PC-3 (cell line): ENCODE measurements at regions not wholly inside any gene's neighbourhood (a gene's known extent, or its start where the extent isn't known, plus 50 kb on each side); places are given as distances from the start of the nearest gene placed in this dataset.

Experiments
- ATAC-seq: fragments of 200-7000 bp; cut with Tn5 transposase; 2 replicates; pipeline ENCODE4 v1.9.1; 2020; ENCODE audit warnings: mild to moderate bottlenecking, moderate library complexity
- BruUV-seq: library from RNA; stranded (reverse); fragments of 400-500 nt; replicated peaks from 2 replicates; lab custom pipeline; 2021; lab: Mats Ljungman, UMichigan
- CTCF ChIA-PET: fragments of 300-600 bp; sonication (Branson Sonifier 250); formaldehyde crosslinking; loops from one replicate; lab custom pipeline; 2022; ENCODE audit warnings: antibody characterized with exemption; lab: Charles Lee
- POLR2A ChIA-PET: fragments of 300-600 bp; sonication (Branson Sonifier 250); formaldehyde crosslinking; loops from one replicate; lab custom pipeline; 2022; ENCODE audit warnings: antibody characterized with exemption; ENCODE audit not compliant: unreplicated experiment; lab: Charles Lee
- DNase-seq: peaks from one replicate; pipeline ENCODE4 v3.0.0-alpha.2; 2015
- H2AFZ ChIP-seq: fragments of 300-600 bp; sonication (generic); 2 replicates; pipeline ENCODE4 v1.6.0; 2016; ENCODE audit warnings: antibody characterized with exemption, low read length
- H3F3A ChIP-seq: fragments of 300-600 bp; sonication (generic); one replicate; pipeline ENCODE4 v1.6.0; 2017; ENCODE audit warnings: antibody characterized with exemption, low read length, control low read depth, mild to moderate bottlenecking; ENCODE audit not compliant: unreplicated experiment
- H3K27ac ChIP-seq: fragments of 300-600 bp; sonication (generic); 2 replicates; pipeline ENCODE4 v1.5.1; 2016; ENCODE audit warnings: mild to moderate bottlenecking, low read length
- H3K27me3 ChIP-seq: fragments of 300-600 bp; sonication (generic); 2 replicates; pipeline ENCODE4 v1.6.1; 2016; ENCODE audit warnings: low read length, mixed read lengths
- H3K36me3 ChIP-seq: fragments of 300-600 bp; sonication (generic); 2 replicates; pipeline ENCODE4 v1.6.1; 2016; ENCODE audit warnings: low read depth, mixed run types, low read length, mixed read lengths
- H3K4me1 ChIP-seq: fragments of 300-600 bp; sonication (generic); 2 replicates; pipeline ENCODE4 v1.5.1; 2016; ENCODE audit warnings: low read length; ENCODE audit not compliant: insufficient read depth
- H3K4me2 ChIP-seq: fragments of 300-600 bp; sonication (generic); 2 replicates; pipeline ENCODE4 v1.6.0; 2016; ENCODE audit warnings: low read length
- H3K4me3 ChIP-seq: fragments of 300-600 bp; sonication (generic); 2 replicates; pipeline ENCODE4 v1.5.1; 2016; ENCODE audit warnings: mild to moderate bottlenecking, low read length, mixed read lengths
- H3K79me2 ChIP-seq: fragments of 300-600 bp; sonication (generic); 2 replicates; pipeline ENCODE4 v1.6.1; 2017; ENCODE audit warnings: low read length, mixed read lengths
- H3K9ac ChIP-seq: fragments of 300-600 bp; sonication (generic); 2 replicates; pipeline ENCODE4 v1.6.0; 2016; ENCODE audit warnings: mild to moderate bottlenecking, low read length
- H3K9me2 ChIP-seq: fragments of 300-600 bp; sonication (generic); replicated peaks from 2 replicates; pipeline ENCODE4 v1.6.1; 2016; ENCODE audit warnings: mixed run types, low read length, mixed read lengths
- H3K9me3 ChIP-seq: fragments of 300-600 bp; sonication (generic); 2 replicates; pipeline ENCODE4 v1.6.1; 2016; ENCODE audit warnings: low read length, mixed read lengths
- H4K20me1 ChIP-seq: fragments of 300-600 bp; sonication (generic); 2 replicates; pipeline ENCODE4 v1.6.1; 2016; ENCODE audit warnings: low read length, mixed read lengths
- EZH2 ChIP-seq: fragments of 300-600 bp; sonication (generic); IDR thresholded peaks from one replicate; pipeline ENCODE4 v1.6.1; 2017; ENCODE audit warnings: antibody characterized with exemption, mild to moderate bottlenecking, low read length; ENCODE audit not compliant: unreplicated experiment
- EZH2phosphoT487 ChIP-seq: fragments of 300-600 bp; sonication (generic); IDR thresholded peaks from 2 replicates; pipeline ENCODE4 v1.6.1; 2018; ENCODE audit warnings: mild to moderate bottlenecking, antibody characterized with exemption, low read length, borderline replicate concordance
- intact Hi-C: fragments of 100-400 bp; cut with micrococcal nuclease; formaldehyde crosslinking; loops from 2 replicates; pipeline ENCODE4 v1.9.0; 2023
- TF ChIP-seq, protein P1 (sequence below): fragments of 300-600 bp; sonication (generic); conservative IDR thresholded peaks from 2 replicates; pipeline ENCODE4 v1.5.1; 2017; ENCODE audit warnings: antibody characterized with exemption, low read depth, mild to moderate bottlenecking, low read length

DNA sequence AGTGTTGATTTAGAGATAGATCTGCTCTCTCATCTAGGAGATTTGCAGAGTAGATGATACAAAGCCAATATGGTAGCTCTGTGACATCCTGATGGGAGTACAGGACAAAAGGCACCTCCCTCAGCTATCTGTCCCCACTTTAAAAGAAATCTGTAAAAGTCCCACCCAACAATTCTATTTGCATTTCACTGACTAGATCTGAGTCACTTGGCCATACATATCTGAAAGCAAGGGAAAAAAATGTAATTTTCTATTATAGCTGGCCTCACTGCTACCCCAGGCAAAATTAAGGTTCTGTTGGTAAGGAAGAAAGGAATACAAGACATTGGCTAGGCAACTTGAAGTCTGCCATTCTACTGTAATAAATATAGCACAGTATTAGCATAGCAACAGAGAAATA is 96.2 kb upstream of the RNF180 start:
- H3K9ac ChIP-seq = no peak overlapping the region
- no peak overlapping the region for H3K4me3 ChIP-seq
- no peak overlapping the region for H2AFZ ChIP-seq
- H3K9me3 ChIP-seq = no peaks in the 10 kb centered on the region
- H4K20me1 ChIP-seq = no peaks in the 10 kb centered on the region
- H3K36me3 ChIP-seq = no peaks in the 10 kb centered on the region
- H3K4me1 ChIP-seq = peaks cover 4% of the 10 kb centered on the region; the same call in 1 of the 2 replicates
- H3K27ac ChIP-seq = no peak overlapping the region
- no peaks in the 10 kb centered on the region for H3K79me2 ChIP-seq
- DNase-seq (peak; percentile 29), ATAC-seq (peak; percentile 78)
- no peaks in the 10 kb centered on the region for H3F3A ChIP-seq
- intact Hi-C loops = no loop called here
- no peaks in the 10 kb centered on the region for H3K27me3 ChIP-seq
- H3K4me2 ChIP-seq = no peak overlapping the region
- CTCF ChIA-PET = no interaction called here
- TF ChIP-seq EZH2 (no peak), EZH2phosphoT487 (no peak)
- TF ChIP-seq, protein P1, sequence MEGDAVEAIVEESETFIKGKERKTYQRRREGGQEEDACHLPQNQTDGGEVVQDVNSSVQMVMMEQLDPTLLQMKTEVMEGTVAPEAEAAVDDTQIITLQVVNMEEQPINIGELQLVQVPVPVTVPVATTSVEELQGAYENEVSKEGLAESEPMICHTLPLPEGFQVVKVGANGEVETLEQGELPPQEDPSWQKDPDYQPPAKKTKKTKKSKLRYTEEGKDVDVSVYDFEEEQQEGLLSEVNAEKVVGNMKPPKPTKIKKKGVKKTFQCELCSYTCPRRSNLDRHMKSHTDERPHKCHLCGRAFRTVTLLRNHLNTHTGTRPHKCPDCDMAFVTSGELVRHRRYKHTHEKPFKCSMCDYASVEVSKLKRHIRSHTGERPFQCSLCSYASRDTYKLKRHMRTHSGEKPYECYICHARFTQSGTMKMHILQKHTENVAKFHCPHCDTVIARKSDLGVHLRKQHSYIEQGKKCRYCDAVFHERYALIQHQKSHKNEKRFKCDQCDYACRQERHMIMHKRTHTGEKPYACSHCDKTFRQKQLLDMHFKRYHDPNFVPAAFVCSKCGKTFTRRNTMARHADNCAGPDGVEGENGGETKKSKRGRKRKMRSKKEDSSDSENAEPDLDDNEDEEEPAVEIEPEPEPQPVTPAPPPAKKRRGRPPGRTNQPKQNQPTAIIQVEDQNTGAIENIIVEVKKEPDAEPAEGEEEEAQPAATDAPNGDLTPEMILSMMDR = no peak
- H3K9me2 ChIP-seq = no peaks in the 10 kb centered on the region
- POLR2A ChIA-PET = no interaction called here
- BruUV-seq = no TSS peak

DNA sequence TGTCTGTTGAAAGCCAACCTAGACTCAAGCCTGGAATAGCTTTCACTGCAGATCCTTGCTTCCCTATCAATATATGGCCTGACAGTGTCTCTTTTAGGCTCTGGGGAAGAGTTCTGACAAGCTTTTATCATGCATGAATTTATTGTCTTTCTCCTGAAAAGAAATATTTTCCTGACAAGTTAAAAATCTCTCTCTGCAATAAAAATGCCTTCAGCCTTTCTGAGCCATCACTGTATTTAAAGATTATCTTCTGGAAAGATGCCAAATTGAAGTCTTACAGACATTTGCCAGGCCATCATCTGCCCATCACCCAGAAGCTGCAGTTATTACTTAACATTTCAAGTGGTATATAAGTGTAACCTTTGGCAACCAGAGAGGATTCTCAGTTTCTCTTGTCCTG is 88.1 kb upstream of the HTR1A start:
- Histone ChIP-seq H4K20me1 (no peaks in the 10 kb centered on the region), H3K27me3 (no peaks in the 10 kb centered on the region; the same call in 1 of the 2 replicates), H3K36me3 (no peaks in the 10 kb centered on the region), H3K27ac (no peak overlapping the region), H3K79me2 (no peaks in the 10 kb centered on the region), H3K4me3 (no peak overlapping the region), H3K4me2 (no peak overlapping the region), H3K9me3 (peaks cover 7% of the 10 kb centered on the region), H3K4me1 (no peaks in the 10 kb centered on the region), H2AFZ (no peak overlapping the region), H3F3A (no peaks in the 10 kb centered on the region), H3K9ac (no peak overlapping the region), H3K9me2 (no peaks in the 10 kb centered on the region)
- ATAC-seq (no peak), DNase-seq (no peak)
- intact Hi-C loops = no loop called here
- POLR2A ChIA-PET = no interaction called here
- CTCF ChIA-PET = no interaction called here
- no TSS peak for BruUV-seq
- TF ChIP-seq EZH2phosphoT487 = no peak
- no peak for TF ChIP-seq EZH2
- TF ChIP-seq, protein P1 = no peak

DNA sequence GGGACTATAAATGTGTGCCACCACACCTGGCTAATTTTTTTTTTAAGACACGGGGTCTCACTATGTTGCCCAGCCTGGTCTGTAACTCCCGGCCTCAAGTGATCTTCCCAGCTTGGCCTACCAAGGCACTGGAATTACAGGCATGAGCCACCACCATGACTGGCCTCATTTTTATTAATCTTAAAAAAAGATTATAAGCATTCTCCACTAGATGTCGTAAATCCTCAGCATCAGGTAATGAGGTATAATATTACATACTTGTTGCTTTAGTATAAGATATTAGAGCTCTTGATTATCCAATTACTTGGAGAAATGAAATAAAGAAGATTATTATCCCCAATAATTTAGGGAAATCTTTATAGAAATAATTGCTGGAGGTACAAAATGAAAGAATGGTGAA is 78.2 kb upstream of the HTR1A start:
- no peaks in the 10 kb centered on the region for H3F3A ChIP-seq
- no peak overlapping the region for H3K4me2 ChIP-seq
- H3K9me3 ChIP-seq = no peaks in the 10 kb centered on the region
- no peak overlapping the region for H2AFZ ChIP-seq
- no peaks in the 10 kb centered on the region for H3K36me3 ChIP-seq
- ChIA-PET CTCF (interaction anchor here (0.6 to 1.0 kb wide), 3 partner anchors 60 to 573 kb away, joined by 3 to 4 read pairs (median 3); no protein-coding TSS in a partner anchor), POLR2A (no interaction called here)
- H4K20me1 ChIP-seq = no peaks in the 10 kb centered on the region
- H3K9ac ChIP-seq = no peak overlapping the region
- H3K27me3 ChIP-seq = no peaks in the 10 kb centered on the region
- ATAC-seq (peak; percentile 81), DNase-seq (peak; percentile 51)
- intact Hi-C loops = no loop called here
- H3K27ac ChIP-seq = no peak overlapping the region
- H3K79me2 ChIP-seq = no peaks in the 10 kb centered on the region
- no peak for TF ChIP-seq EZH2
- TF ChIP-seq, protein P1 = peak; percentile 61
- TF ChIP-seq EZH2phosphoT487 = no peak
- no TSS peak for BruUV-seq
- H3K4me1 ChIP-seq = no peaks in the 10 kb centered on the region
- no peak overlapping the region for H3K4me3 ChIP-seq
- no peaks in the 10 kb centered on the region for H3K9me2 ChIP-seq
